ENCODE measurements at regions not wholly inside any gene's neighbourhood (a gene's known extent, or its start where the extent isn't known, plus 50 kb on each side); places are given as distances from the start of the nearest gene placed in this dataset.

- TF ChIP-seq POLR2A (IDR thresholded peaks at IDR 0.05): no peak
- TF ChIP-seq CTCF (IDR thresholded peaks at IDR 0.05 in 4 of 5, conservative IDR thresholded peaks at IDR 0.05 in 1 of 5): no peak
These were observed 534.1 kb downstream of the KCNT2 start for GRCh38 chr1:196074182-196074581.
